ENCODE measurements at regions not wholly inside any gene's neighbourhood (a gene's known extent, or its start where the extent isn't known, plus 50 kb on each side); places are given as distances from the start of the nearest gene placed in this dataset.

DNA sequence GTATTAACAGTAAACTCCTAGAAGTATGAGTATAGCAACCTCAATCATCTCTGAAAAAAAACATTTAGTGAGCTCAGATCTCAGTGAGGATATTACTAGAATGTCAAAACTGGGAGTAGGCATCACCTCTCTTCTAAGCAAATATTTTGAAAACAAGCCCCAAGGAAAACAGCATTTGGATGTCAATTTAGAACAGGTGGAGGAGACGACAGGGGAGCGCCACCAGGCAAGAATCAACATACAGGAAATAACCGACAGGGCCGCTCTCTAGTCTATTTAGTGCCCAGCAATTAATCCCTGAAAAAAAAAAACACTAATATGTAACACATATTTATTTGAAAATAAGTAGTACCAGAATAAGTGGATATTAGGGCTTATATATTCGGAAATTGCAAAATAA lies 940.3 kb upstream of the ADGRL3 start:
- TF ChIP-seq, protein P1, sequence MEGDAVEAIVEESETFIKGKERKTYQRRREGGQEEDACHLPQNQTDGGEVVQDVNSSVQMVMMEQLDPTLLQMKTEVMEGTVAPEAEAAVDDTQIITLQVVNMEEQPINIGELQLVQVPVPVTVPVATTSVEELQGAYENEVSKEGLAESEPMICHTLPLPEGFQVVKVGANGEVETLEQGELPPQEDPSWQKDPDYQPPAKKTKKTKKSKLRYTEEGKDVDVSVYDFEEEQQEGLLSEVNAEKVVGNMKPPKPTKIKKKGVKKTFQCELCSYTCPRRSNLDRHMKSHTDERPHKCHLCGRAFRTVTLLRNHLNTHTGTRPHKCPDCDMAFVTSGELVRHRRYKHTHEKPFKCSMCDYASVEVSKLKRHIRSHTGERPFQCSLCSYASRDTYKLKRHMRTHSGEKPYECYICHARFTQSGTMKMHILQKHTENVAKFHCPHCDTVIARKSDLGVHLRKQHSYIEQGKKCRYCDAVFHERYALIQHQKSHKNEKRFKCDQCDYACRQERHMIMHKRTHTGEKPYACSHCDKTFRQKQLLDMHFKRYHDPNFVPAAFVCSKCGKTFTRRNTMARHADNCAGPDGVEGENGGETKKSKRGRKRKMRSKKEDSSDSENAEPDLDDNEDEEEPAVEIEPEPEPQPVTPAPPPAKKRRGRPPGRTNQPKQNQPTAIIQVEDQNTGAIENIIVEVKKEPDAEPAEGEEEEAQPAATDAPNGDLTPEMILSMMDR (IDR thresholded peaks at IDR 0.05), result no peak

DNA sequence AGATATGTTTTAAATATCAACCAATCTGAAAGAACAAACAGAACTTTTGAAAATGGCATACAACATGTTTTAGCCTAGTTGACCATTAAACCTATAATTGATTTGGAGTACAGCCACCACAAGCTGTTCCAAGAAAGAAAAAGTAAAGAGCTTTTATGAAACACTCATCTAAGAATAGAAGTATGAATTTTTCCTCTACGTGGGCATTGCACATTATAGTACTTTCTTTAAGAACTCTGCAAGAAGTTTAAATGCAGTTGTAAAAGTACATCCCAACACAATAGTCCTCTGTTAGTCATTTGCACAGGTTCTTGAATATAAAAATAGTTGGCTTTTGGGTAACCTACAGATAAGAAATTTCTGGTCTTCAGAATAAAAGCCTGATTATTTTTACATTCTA lies 933.6 kb upstream of the ADGRL3 start:
- TF ChIP-seq, protein P1 (IDR thresholded peaks at IDR 0.05), result no peak

DNA sequence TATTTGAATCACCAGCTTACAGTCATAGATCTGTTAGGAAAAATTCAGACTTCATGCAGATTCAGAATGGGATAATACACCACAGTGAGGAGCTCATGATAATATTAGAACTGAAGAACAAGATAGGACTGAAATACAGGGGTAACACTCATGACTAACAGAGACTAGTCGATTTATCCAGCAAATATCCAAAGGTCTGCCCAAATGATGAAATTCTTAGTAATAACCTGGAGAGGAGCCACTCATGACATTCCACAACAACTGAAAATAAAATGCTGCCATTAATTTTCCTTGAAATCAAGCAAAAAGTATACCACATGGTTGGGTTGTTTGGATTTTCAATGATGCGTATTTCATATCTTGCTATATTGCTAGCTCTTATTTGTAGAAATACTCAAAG lies 903.7 kb upstream of the ADGRL3 start:
- TF ChIP-seq, protein P1 (IDR thresholded peaks at IDR 0.05), result no peak

DNA sequence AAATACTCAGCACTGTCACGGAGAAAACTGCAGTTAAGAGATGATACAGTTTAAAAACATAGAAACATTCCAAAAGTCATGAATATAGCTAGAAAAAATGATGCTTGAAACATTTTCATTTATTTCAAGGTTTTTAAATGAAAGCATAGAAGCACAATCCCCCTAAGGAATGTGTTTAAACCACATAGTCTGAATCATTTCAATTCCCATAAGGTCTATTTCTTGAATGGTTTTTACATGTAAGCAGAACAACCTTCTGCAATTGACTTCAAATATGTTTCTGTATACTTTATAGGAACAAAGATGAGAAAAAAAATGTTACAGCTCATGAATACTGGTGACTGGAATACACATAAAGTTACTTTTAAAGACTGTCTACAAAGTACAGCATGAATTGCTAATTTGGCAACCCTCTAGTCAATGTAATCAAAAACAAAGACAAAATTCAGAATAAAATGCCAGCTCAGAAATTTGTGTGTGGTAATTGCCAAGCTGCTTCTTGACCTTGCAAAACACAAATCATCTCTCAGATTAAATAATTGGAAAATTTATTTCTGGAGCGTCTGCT lies 886.4 kb upstream of the ADGRL3 start:
- TF ChIP-seq, protein P1 (IDR thresholded peaks at IDR 0.05), result no peak

DNA sequence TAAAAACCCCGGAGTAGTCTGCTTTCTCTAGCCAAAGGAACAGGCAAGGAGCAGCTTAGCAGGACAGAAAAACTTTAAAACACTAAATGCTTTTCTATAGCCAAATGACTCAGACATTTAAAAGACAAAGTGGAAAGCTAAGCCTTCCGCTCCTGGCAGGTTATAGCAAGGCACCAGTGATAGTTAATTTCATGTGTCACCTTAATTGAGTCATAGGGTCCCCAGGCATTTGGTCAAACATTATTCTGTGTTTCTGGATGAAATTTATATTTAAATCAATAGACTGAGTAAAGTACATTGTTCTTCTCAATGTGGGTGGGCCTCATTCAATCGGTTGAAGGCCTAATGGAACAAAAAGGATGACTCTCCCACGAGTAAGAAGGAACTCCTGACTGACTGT lies 885.7 kb upstream of the ADGRL3 start:
- TF ChIP-seq, protein P1 (IDR thresholded peaks at IDR 0.05), result no peak

DNA sequence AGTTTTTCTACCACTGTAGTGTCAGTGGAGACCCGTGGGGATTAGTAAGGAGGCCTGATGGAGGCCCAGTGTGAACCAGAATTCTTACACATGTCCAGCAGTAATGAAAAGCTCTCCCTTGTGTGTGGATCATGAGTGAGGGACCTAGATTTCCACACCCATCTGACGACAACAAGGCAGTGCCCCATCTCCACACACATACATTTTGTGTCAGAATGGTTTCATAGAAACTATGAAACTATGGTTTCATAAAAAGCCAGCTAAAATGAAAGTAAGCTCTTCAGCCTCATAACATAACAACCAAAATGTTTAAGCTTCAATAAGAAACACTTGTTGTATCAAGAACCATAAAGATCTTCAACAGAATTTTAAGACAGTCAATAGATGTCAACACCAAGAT lies 884.5 kb upstream of the ADGRL3 start:
- TF ChIP-seq, protein P1 (IDR thresholded peaks at IDR 0.05), result no peak

DNA sequence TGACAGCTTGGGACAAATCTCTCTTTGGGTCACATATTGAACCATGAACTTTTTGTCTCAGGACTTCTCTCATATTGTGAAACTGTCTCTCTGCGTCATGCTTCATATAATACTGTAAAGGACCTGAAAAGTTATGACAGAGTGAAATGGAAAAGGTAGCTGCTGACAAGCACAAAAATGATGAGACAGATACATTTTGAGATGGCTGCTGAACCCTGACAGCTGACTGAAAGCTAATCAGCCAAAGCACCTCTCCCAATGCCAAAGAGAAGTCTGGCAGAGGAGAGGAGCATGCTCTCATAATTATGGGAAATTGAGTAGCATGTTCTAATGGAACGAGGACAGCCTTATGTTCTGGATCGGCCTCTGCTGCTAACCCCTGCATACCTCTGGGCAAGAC lies 873.4 kb upstream of the ADGRL3 start:
- TF ChIP-seq, protein P1 (IDR thresholded peaks at IDR 0.05), result no peak

DNA sequence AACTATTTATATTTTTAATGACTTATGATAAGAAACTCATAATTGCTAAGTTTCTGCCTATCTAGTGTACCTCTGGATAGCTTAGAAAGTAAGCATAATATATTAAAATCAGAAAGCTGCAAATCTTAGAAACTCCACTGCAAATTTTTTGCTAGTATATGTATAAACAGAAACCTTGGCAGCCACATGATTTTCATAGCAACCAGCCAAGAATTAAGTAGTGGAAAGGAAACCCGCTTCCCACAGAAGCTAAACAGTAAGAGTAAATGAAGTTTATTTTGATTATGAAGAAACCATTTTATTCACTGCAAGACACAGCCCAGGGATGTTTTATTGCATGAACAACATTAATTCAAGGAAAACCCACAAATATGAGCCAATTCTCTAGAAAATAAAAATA lies 872.5 kb upstream of the ADGRL3 start:
- TF ChIP-seq, protein P1 (IDR thresholded peaks at IDR 0.05), result no peak
